RKO (cell line): ENCODE measurements at regions not wholly inside any gene's neighbourhood (a gene's known extent, or its start where the extent isn't known, plus 50 kb on each side); places are given as distances from the start of the nearest gene placed in this dataset.
A peak's percentile ranks its signal among the peaks of the same experiment; 100 is the strongest.
"Not testable (repeated sequence)": the region's sequence is repeated elsewhere in the genome, so short reads cannot be mapped to it uniquely, and the experiment has no call there.

Experiments
- DNase-seq: peaks from one replicate; pipeline ENCODE4 v3.0.0-alpha.2; 2016; ENCODE audit warnings: low spot score

DNA sequence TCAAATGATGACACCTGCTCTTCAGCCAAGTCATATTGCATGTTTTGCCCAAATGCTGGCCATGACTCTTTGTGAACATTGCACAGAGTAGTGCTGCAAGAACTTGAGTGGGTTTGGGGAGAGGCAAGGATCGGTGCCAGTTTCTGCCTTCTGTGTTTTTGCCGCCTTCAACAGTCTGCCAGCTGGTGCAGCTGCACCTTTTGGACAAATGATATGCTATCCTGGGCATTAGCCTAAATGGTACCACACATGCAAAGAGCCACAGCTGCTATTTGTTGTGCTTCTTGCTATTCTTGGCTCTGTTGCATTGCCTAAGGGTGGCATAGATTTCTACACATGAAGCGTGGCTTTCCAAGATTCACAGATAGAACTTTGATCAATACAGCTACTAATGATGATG, 189.0 kb upstream of the CCN2 start:
- DNase-seq = no peak

- DNase-seq = no peak
Observed at GRCh38 chr6:132139611-132140010, 188.4 kb upstream of the CCN2 start.

- DNase-seq = no peak
Observed at GRCh38 chr6:132136981-132137380, 185.8 kb upstream of the CCN2 start.

DNA sequence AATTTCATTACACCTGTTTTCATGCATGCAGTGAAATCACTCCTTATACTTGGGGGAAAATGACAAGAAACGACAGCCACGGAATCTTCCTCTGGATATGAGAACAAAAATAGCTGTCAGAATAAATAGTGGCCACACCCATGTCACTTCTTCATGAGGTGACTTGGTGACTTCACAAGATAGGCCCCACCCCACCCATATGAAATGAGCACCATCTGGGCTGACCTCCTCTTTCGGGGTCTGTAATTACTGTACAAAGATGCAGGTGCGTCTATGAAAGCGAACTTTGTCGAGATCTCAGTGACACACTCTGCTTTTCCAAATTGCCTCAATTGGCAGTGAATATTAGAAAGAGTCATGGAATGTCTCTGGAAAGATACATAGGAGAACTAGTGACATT, 184.2 kb upstream of the CCN2 start:
- no peak for DNase-seq

- DNase-seq = no peak
Observed at GRCh38 chr6:132133736-132134445, 182.7 kb upstream of the CCN2 start.

- DNase-seq = peak; percentile 11
Observed at GRCh38 chr6:132132924-132133639, 181.9 kb upstream of the CCN2 start.

GRCh38 chr6:132132422-132132821, 181.2 kb upstream of the CCN2 start:
- no peak for DNase-seq

GRCh38 chr6:132131758-132132157, 180.6 kb upstream of the CCN2 start:
- peak; percentile 67 for DNase-seq

- DNase-seq = no peak
Observed at GRCh38 chr6:132131351-132131750, 180.2 kb upstream of the CCN2 start.

- DNase-seq = no peak
Observed at GRCh38 chr6:132130626-132131298, 179.6 kb upstream of the CCN2 start.

GRCh38 chr6:132128424-132128823, 177.3 kb upstream of the CCN2 start:
- DNase-seq = no peak

DNA sequence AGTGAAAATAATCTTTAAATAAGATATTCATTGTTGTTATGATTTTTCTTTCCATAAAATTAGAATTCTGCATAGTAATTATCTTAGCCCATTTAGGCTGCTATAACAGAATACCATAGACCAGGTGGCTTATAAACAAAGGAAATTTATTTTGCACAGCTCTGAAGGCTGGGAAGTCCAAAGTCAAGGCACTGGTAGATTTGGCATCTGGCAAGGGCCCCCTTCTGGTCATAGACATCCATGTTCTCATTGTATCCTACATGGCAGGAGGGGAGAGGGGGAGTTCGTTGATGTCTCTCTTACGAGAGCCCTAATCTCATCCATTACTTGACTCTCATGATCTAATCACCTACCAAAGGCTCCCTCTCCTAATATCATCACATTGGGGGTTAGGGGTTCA, 175.0 kb upstream of the CCN2 start:
- no peak for DNase-seq

DNA sequence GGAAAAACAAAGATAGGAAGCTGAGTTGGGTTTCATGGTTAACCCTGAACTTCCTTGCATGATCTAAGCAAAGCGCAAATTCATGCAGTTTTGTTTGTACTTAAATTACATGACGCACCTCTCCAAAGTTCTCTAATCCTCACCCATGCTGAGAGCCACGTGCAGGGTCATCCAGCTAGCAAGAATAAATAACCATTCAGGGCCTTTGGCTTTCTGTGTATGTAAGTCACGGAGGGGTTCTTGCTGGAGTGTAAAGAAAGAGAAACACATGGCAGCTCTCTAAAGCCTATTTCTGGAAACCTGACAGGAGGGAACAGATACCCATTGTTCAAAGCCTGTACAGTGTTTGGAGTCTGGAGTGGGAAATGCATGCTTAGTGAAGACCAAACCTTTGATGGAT, 171.7 kb upstream of the CCN2 start:
- DNase-seq = no peak

GRCh38 chr6:132122176-132122575, 171.0 kb upstream of the CCN2 start:
- no peak for DNase-seq

DNA sequence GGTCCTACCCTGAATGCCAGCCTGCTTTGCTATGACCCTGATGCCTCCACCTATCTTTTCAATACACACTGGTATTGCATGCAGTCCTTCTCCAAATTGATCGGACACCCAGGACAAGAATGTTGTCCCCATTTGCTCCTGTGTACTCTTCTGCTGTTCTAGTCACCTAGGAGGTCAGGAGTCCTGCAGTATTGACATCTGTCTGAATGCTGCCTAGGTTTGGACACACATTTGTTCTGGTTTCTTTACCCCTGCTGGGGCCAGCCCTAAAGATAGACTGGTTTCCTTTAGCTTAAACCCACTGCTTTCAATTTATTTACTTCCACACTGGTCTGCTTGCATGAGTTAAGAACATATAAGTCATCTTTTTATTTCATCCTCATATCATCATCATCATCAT, 167.0 kb upstream of the CCN2 start:
- DNase-seq = no peak

DNA sequence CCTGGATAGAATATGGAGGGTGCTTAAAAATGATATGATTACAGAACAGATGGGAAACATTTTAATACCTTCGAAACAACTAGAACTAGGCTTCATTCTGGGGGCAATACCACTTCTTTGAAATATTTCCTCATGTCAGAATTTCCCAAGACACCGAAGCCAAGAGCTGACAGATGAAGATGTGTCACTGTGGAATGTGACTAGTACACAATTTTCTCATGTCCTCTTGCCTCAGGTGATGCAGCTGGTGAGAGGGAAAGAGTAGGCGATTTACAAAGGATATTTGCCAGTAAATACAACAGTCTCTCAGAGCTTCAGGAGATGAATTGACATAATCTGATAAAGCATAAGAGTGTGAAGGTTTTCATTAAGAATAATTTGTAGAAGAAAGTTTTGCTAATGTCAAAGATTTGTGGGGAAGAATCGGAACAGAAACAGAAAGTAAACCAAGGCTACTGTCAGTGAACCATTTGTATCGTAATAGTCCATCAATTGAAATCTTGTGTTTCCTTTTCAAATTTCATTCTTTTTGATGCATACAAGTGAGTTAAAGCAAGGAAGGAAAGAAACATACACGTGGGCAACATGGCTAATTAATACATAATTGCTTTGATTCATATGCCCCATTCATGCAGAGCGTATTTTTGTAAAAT, 164.7 kb upstream of the CCN2 start:
- DNase-seq = no peak

DNA sequence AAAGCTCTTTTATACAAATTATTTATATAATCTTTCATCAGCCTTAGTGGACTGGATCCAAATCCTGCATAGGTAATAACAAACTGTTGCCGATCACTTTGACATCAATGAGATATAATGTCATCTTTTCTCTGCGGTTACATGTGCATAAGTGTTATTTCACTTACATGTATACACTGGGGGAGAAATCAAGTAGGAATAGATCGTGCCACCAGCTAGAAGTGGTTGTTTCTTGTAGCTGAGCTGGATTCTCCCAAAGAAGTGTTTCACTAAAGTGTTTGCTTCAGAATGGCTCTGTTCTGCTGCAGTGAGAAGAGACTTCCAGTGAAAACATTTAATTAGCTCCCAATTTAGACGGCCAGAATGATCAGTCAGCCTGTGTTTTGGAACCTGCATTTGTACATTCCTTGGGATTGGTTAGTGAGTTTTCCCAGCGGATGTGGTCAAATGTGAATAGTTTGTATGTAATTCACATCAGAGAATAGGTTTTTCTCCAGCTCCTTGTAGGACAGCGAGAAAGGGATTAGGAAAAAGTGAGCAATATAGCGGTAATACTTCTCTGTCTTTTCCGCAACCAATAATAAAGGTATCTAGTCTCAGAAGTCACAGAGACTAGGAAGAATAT, 163.1 kb upstream of the CCN2 start:
- no peak for DNase-seq

- not testable (repeated sequence) for DNase-seq
Observed at GRCh38 chr6:132109752-132110151, 158.6 kb upstream of the CCN2 start.

DNA sequence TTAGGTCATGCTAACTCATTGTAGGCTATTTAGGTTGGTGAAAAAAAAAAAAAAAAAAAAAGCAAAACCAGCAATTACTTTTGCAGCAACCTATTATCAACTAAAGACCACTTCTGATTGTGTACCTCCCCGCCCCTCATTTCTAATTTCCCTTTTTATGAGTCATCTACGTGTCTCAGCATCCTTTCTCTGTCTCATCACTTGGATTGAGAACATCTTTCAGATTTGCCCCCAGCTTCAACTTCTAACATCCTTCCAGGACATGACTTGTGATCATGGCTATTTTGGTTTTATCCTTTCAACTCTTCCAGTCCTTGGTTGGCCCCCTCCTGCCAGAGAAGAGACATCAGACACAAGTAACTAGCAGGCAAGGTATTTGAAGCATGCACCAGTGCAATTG, 156.7 kb upstream of the CCN2 start:
- no peak for DNase-seq

- DNase-seq = no peak
Observed at GRCh38 chr6:132101535-132101934, 150.4 kb upstream of the CCN2 start.

DNA sequence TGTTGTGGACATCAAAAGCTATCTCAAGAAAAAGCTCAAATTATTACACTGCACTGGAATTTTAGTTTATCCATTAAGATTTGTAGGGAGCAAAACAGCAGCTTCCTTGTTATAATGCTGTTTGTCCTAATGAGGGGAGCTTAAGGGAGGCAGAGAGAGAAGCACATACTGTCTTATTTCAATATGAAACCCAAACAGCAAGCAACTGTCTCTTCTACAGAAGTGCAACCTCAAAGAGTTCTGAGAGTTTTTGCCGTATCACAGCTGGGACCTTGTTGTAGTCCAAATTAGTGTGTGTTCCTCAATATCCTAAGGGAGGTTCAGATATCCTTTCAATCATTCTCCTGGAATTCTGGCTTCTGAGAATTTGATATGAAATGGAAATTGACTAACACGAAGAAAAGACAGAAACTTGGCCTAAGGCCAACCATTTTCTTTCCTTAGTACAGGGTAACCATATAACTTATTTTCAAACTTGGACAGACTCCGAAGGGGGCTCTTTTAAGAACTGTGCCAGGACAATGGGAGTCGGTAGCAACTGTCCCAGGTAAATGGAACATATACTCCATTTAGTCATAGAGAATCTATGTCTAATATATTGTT, 149.3 kb upstream of the CCN2 start:
- no peak for DNase-seq

DNA sequence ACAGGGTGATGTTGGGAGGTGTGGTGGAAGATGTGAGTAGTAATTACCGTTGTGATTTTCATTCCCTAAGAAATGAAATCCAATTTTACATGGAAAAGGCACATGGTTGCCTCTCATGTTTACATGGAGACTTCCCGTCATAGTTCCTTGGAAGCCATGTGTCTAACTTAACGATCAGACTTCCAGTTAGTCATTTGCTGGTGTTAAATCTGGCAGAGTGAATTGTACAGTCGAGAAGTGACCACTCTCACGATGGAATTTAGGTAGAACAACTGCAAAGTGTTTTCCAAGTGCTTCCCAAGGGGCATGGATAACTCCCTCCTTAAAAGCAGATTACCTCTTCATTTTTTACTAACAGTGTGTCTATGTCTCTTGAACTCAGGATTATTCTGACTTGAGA, 145.8 kb upstream of the CCN2 start:
- DNase-seq = no peak
